ENCODE measurements at regions not wholly inside any gene's neighbourhood (a gene's known extent, or its start where the extent isn't known, plus 50 kb on each side); places are given as distances from the start of the nearest gene placed in this dataset.

GRCh38 chr5:19196631-19197030, 791.4 kb downstream of the CDH18 start:
- no peak for TF ChIP-seq CTCF (IDR thresholded peaks at IDR 0.05; ENCODE audit: partially characterized antibody, unreplicated experiment)
- DNase-seq = no peak
- Mint-ChIP-seq H3K9me3 (ENCODE audit: unreplicated experiment) (no peaks in the 10 kb centered on the region), H3K36me3 (ENCODE audit: unreplicated experiment) (no peaks in the 10 kb centered on the region), H3K4me1 (ENCODE audit: low read depth, unreplicated experiment) (no peaks in the 10 kb centered on the region), H3K27me3 (ENCODE audit: unreplicated experiment) (peaks cover 4% of the 10 kb centered on the region), H3K27ac (ENCODE audit: unreplicated experiment) (no peak overlapping the region), H3K4me3 (ENCODE audit: unreplicated experiment) (no peak overlapping the region)

GRCh38 chr5:19200251-19200650, 787.7 kb downstream of the CDH18 start:
- no peaks in the 10 kb centered on the region for H3K9me3 Mint-ChIP-seq (ENCODE audit: unreplicated experiment)
- H3K27ac Mint-ChIP-seq (ENCODE audit: unreplicated experiment) = no peak overlapping the region
- H3K4me3 Mint-ChIP-seq (ENCODE audit: unreplicated experiment) = no peak overlapping the region
- no peaks in the 10 kb centered on the region for H3K4me1 Mint-ChIP-seq (ENCODE audit: low read depth, unreplicated experiment)
- no peak for DNase-seq
- H3K36me3 Mint-ChIP-seq (ENCODE audit: unreplicated experiment) = no peaks in the 10 kb centered on the region
- H3K27me3 Mint-ChIP-seq (ENCODE audit: unreplicated experiment) = peaks cover 4% of the 10 kb centered on the region
- no peak for TF ChIP-seq CTCF (IDR thresholded peaks at IDR 0.05; ENCODE audit: partially characterized antibody, unreplicated experiment)

DNA sequence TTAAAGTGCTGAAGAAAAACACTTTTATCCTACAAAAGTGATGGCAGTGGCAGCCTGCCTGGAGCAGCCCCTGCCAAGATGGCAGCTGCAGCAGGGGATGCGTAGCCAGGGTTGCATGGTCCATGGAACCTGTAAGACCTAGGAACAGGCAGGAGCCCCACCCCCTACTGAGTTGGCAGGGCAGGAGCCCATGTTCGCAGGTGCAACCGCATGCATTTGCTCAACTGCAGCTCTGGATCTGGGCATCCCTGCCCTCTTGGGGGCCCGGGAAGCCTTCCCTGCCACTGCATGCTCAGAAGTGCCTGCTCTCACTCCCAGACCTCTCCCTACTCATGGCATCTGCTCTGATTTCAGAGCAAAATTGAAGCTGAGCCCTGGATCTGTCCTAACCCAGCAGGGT, 779.6 kb downstream of the CDH18 start:
- Mint-ChIP-seq H3K27ac (ENCODE audit: unreplicated experiment) (no peak overlapping the region), H3K4me1 (ENCODE audit: low read depth, unreplicated experiment) (no peaks in the 10 kb centered on the region), H3K27me3 (ENCODE audit: unreplicated experiment) (no peaks in the 10 kb centered on the region), H3K9me3 (ENCODE audit: unreplicated experiment) (no peaks in the 10 kb centered on the region), H3K4me3 (ENCODE audit: unreplicated experiment) (no peak overlapping the region), H3K36me3 (ENCODE audit: unreplicated experiment) (no peaks in the 10 kb centered on the region)
- DNase-seq = no peak
- TF ChIP-seq CTCF (IDR thresholded peaks at IDR 0.05; ENCODE audit: partially characterized antibody, unreplicated experiment) = no peak

- DNase-seq = no peak
- Mint-ChIP-seq H3K4me3 (ENCODE audit: unreplicated experiment) (no peak overlapping the region), H3K4me1 (ENCODE audit: low read depth, unreplicated experiment) (no peaks in the 10 kb centered on the region), H3K27ac (ENCODE audit: unreplicated experiment) (no peak overlapping the region), H3K36me3 (ENCODE audit: unreplicated experiment) (no peaks in the 10 kb centered on the region), H3K9me3 (ENCODE audit: unreplicated experiment) (no peaks in the 10 kb centered on the region), H3K27me3 (ENCODE audit: unreplicated experiment) (no peaks in the 10 kb centered on the region)
- TF ChIP-seq CTCF (IDR thresholded peaks at IDR 0.05; ENCODE audit: partially characterized antibody, unreplicated experiment) = no peak
These were observed 777.1 kb downstream of the CDH18 start for GRCh38 chr5:19210886-19211285.

DNA sequence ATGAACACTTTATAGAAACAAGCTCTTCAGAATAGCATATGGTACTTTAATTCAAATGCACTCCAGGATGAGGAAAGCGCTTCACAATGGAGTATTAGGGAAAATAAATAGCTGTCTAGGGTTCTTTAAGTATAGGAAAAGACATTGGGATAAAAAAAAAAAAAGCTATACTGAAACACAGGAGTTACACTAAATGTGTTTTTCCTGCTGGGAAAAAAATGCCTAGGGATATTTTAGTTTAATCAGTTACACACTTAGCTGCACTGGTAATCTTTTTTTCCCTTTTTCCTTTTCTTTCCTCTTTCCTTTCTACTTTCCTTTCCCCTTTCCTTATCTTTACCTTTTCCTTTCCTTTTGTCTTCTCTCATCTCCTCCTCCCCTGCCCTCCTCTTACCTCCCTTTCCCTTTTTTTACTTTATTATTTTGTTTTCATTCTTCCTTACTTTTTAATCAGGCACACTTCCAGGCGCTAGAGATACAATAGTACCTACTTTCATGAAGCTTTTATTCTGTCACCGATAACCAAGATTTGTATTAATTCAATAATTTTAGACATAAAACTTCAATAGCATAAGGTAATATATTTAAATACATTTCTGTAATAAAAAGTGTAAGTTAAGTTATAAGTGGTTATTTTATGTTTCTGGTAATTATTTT, 758.7 kb downstream of the CDH18 start:
- Mint-ChIP-seq H3K4me3 (ENCODE audit: unreplicated experiment) (no peak overlapping the region), H3K9me3 (ENCODE audit: unreplicated experiment) (no peaks in the 10 kb centered on the region), H3K36me3 (ENCODE audit: unreplicated experiment) (no peaks in the 10 kb centered on the region), H3K27ac (ENCODE audit: unreplicated experiment) (no peak overlapping the region), H3K4me1 (ENCODE audit: low read depth, unreplicated experiment) (no peaks in the 10 kb centered on the region), H3K27me3 (ENCODE audit: unreplicated experiment) (no peaks in the 10 kb centered on the region)
- no peak for TF ChIP-seq CTCF (IDR thresholded peaks at IDR 0.05; ENCODE audit: partially characterized antibody, unreplicated experiment)
- no peak for DNase-seq

Data from glutamatergic neuron (in vitro differentiated cells).